ENCODE measurements at regions not wholly inside any gene's neighbourhood (a gene's known extent, or its start where the extent isn't known, plus 50 kb on each side); places are given as distances from the start of the nearest gene placed in this dataset.

GRCh38 chr14:32014498-32014897 lies 62.6 kb upstream of the ARHGAP5 start:
- Histone ChIP-seq H3K36me3 (no peaks in the 10 kb centered on the region), H3K27ac (no peak overlapping the region), H3K27me3 (no peaks in the 10 kb centered on the region), H3K4me1 (peaks cover 0 to 8% (median 3%) of the 10 kb centered on the region in 4 donors), H3K4me3 (no peak overlapping the region), H3K9me3 (no peaks in the 10 kb centered on the region)
- TF ChIP-seq POLR2A (IDR thresholded peaks at IDR 0.05) (no peak), POLR2AphosphoS5 (IDR thresholded peaks at IDR 0.05) (no peak), EP300 (IDR thresholded peaks at IDR 0.05) (no peak), CTCF (IDR thresholded peaks at IDR 0.05) (no peak)
- 79 to 91% methylated on average over 4 of the region's 4 CpGs for WGBS, 2 donors
- DNase-seq, result no peak
- intact Hi-C loops (cut with DNase I), result no loop called here

DNA sequence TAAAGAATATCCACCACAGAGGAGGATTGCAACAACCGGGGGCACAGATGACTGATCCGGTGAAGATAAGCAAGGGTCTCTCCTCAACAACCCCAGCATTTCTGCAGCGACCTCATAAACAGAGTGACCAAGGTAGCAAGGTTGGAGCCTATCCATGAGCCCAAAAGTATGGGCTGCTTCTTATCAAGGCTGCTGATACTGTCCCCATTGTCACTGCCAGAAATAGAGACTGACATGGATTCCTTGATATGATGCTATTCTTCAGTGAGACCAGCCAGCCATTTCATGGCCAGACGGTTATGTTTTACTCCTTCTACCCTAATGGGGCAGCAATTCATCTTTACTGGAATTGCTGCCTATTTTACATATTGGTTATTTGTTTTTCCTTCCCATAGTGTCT lies 61.9 kb upstream of the ARHGAP5 start:
- no peaks in the 10 kb centered on the region for H3K36me3 ChIP-seq
- peaks cover 0 to 10% (median 4%) of the 10 kb centered on the region in 4 donors for H3K4me1 ChIP-seq
- intact Hi-C loops (cut with DNase I), result no loop called here
- WGBS, 2 donors, result 94 to 98% methylated on average over 4 of the region's 4 CpGs
- no peaks in the 10 kb centered on the region for H3K9me3 ChIP-seq
- DNase-seq, result no peak
- H3K27me3 ChIP-seq, result no peaks in the 10 kb centered on the region
- no peak overlapping the region for H3K4me3 ChIP-seq
- TF ChIP-seq EP300 (IDR thresholded peaks at IDR 0.05) (no peak), POLR2A (IDR thresholded peaks at IDR 0.05) (no peak), CTCF (IDR thresholded peaks at IDR 0.05) (no peak), POLR2AphosphoS5 (IDR thresholded peaks at IDR 0.05) (no peak)
- no peak overlapping the region for H3K27ac ChIP-seq

- H3K27me3 ChIP-seq, result no peaks in the 10 kb centered on the region
- TF ChIP-seq EP300 (IDR thresholded peaks at IDR 0.05) (no peak), POLR2A (IDR thresholded peaks at IDR 0.05) (no peak), CTCF (IDR thresholded peaks at IDR 0.05) (no peak)
- no peak overlapping the region for H3K4me3 ChIP-seq
- H3K4me1 ChIP-seq, result peaks cover 0 to 10% (median 4%) of the 10 kb centered on the region in 4 donors
- no peaks in the 10 kb centered on the region for H3K9me3 ChIP-seq
- no peak for DNase-seq
- no peak overlapping the region for H3K27ac ChIP-seq
- intact Hi-C loops (cut with DNase I), result no loop called here
- no peaks in the 10 kb centered on the region for H3K36me3 ChIP-seq
Measured at GRCh38 chr14:32017587-32017986, 59.5 kb upstream of the ARHGAP5 start.

GRCh38 chr14:32018391-32019092 lies 58.6 kb upstream of the ARHGAP5 start:
- intact Hi-C loops (cut with DNase I), result no loop called here
- whole genome bisulfite sequencing, 2 donors, result 51 to 64% methylated on average over 3 of the region's 3 CpGs
- H3K27ac ChIP-seq, result peak overlapping the region in 1 of 4 donors; percentile 21

More at GRCh38 chr14:32018391-32019092, 58.6 kb upstream of the ARHGAP5 start:
- no peak overlapping the region for H3K4me3 ChIP-seq
- no peaks in the 10 kb centered on the region for H3K9me3 ChIP-seq
- H3K36me3 ChIP-seq, result no peaks in the 10 kb centered on the region
- no peaks in the 10 kb centered on the region for H3K27me3 ChIP-seq
- no peak for TF ChIP-seq CTCF (IDR thresholded peaks at IDR 0.05)
- no peak for TF ChIP-seq POLR2A (IDR thresholded peaks at IDR 0.05)
- no peak for TF ChIP-seq EP300 (IDR thresholded peaks at IDR 0.05)
- no peak for TF ChIP-seq POLR2AphosphoS5 (IDR thresholded peaks at IDR 0.05)
- no peak for DNase-seq
- peaks cover 0 to 10% (median 4%) of the 10 kb centered on the region in 4 donors for H3K4me1 ChIP-seq
